Progenitor cell of endocrine pancreas (in vitro differentiated cells): ENCODE measurements at regions not wholly inside any gene's neighbourhood (a gene's known extent, or its start where the extent isn't known, plus 50 kb on each side); places are given as distances from the start of the nearest gene placed in this dataset.
A peak's percentile ranks its signal among the peaks of the same experiment; 100 is the strongest.

Source experiments
- DNase-seq: peaks from one replicate; pipeline ENCODE4 v3.0.0; 2021; ENCODE audit warnings: low spot score; ENCODE audit not compliant: unreplicated experiment
- H3K27ac Mint-ChIP-seq: 2 replicates; pipeline ENCODE4 v1.8.0; 2021; ENCODE audit warnings: mild to moderate bottlenecking, moderate library complexity, mixed read lengths
- H3K27me3 Mint-ChIP-seq: 2 replicates; pipeline ENCODE4 v1.8.0; 2021; ENCODE audit warnings: mixed read lengths
- H3K36me3 Mint-ChIP-seq: 2 replicates; pipeline ENCODE4 v1.8.0; 2022; ENCODE audit warnings: mixed read lengths; ENCODE audit not compliant: insufficient read depth
- H3K4me1 Mint-ChIP-seq: 2 replicates; pipeline ENCODE4 v1.8.0; 2021; ENCODE audit warnings: low read depth, mixed read lengths
- H3K4me3 Mint-ChIP-seq: 2 replicates; pipeline ENCODE4 v1.8.0; 2021; ENCODE audit warnings: low read depth, mild to moderate bottlenecking, moderate library complexity, mixed read lengths
- H3K9me3 Mint-ChIP-seq: 2 replicates; pipeline ENCODE4 v1.8.0; 2021; ENCODE audit warnings: low read depth, mixed read lengths
- CTCF ChIP-seq: fragments of 200-600 bp; sonication (generic); IDR thresholded peaks from one replicate; pipeline ENCODE4 v1.5.0; 2021; ENCODE audit warnings: antibody characterized with exemption, mild to moderate bottlenecking; ENCODE audit not compliant: unreplicated experiment

- peaks cover 4% of the 10 kb centered on the region for H3K4me1 Mint-ChIP-seq
- no peak overlapping the region for H3K4me3 Mint-ChIP-seq
- no peaks in the 10 kb centered on the region for H3K27me3 Mint-ChIP-seq
- no peaks in the 10 kb centered on the region for H3K9me3 Mint-ChIP-seq
- DNase-seq = no peak
- no peaks in the 10 kb centered on the region for H3K36me3 Mint-ChIP-seq
- TF ChIP-seq CTCF = no peak
- H3K27ac Mint-ChIP-seq = no peak overlapping the region
Observed at GRCh38 chr4:31015123-31015522, 295.0 kb downstream of the PCDH7 start.

GRCh38 chr4:31016322-31017061, 296.3 kb downstream of the PCDH7 start:
- no peaks in the 10 kb centered on the region for H3K9me3 Mint-ChIP-seq
- no peaks in the 10 kb centered on the region for H3K27me3 Mint-ChIP-seq
- no peak overlapping the region for H3K4me3 Mint-ChIP-seq
- no peaks in the 10 kb centered on the region for H3K36me3 Mint-ChIP-seq
- no peak for TF ChIP-seq CTCF
- peaks cover 12% of the 10 kb centered on the region for H3K4me1 Mint-ChIP-seq
- H3K27ac Mint-ChIP-seq = peak overlapping the region; percentile 5
- no peak for DNase-seq

GRCh38 chr4:31020363-31020762, 300.2 kb downstream of the PCDH7 start:
- H3K9me3 Mint-ChIP-seq = no peaks in the 10 kb centered on the region
- no peak for DNase-seq
- H3K27me3 Mint-ChIP-seq = no peaks in the 10 kb centered on the region
- H3K4me3 Mint-ChIP-seq = no peak overlapping the region
- no peak overlapping the region for H3K27ac Mint-ChIP-seq
- H3K4me1 Mint-ChIP-seq = peaks cover 12% of the 10 kb centered on the region
- no peaks in the 10 kb centered on the region for H3K36me3 Mint-ChIP-seq
- no peak for TF ChIP-seq CTCF

GRCh38 chr4:31021008-31021407, 300.8 kb downstream of the PCDH7 start:
- Mint-ChIP-seq H3K36me3 (no peaks in the 10 kb centered on the region), H3K9me3 (no peaks in the 10 kb centered on the region), H3K27me3 (no peaks in the 10 kb centered on the region), H3K4me3 (no peak overlapping the region), H3K4me1 (peaks cover 12% of the 10 kb centered on the region), H3K27ac (no peak overlapping the region)
- no peak for TF ChIP-seq CTCF
- DNase-seq = no peak

GRCh38 chr4:31022702-31023101, 302.5 kb downstream of the PCDH7 start:
- TF ChIP-seq CTCF = no peak
- H3K4me3 Mint-ChIP-seq = no peak overlapping the region
- H3K36me3 Mint-ChIP-seq = no peaks in the 10 kb centered on the region
- no peak for DNase-seq
- peaks cover 12% of the 10 kb centered on the region for H3K4me1 Mint-ChIP-seq
- no peaks in the 10 kb centered on the region for H3K27me3 Mint-ChIP-seq
- no peaks in the 10 kb centered on the region for H3K9me3 Mint-ChIP-seq
- no peak overlapping the region for H3K27ac Mint-ChIP-seq
